ENCODE measurements at regions not wholly inside any gene's neighbourhood (a gene's known extent, or its start where the extent isn't known, plus 50 kb on each side); places are given as distances from the start of the nearest gene placed in this dataset.

DNA sequence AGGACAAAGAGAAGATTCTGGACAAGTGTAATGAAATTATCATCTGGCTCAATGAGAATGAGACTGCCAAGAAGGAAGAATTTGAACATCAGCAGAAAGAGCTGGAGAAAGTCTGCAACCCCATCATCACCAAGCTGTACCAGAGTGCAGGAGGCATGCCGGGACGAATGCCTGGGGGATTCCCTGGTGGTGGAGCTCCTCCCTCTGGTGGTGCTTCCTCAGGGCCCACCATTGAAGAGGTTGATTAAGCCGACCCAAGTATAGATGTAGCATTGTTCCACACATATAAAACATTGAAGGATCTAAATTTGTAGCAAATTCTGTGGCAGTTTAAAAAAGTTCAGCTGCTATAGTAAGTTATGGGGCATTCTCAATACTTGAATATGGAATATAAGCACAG, 174.3 kb upstream of the CCND2 start:
- no peak for DNase-seq (ENCODE audit: low read depth)
- TF ChIP-seq, protein P1, sequence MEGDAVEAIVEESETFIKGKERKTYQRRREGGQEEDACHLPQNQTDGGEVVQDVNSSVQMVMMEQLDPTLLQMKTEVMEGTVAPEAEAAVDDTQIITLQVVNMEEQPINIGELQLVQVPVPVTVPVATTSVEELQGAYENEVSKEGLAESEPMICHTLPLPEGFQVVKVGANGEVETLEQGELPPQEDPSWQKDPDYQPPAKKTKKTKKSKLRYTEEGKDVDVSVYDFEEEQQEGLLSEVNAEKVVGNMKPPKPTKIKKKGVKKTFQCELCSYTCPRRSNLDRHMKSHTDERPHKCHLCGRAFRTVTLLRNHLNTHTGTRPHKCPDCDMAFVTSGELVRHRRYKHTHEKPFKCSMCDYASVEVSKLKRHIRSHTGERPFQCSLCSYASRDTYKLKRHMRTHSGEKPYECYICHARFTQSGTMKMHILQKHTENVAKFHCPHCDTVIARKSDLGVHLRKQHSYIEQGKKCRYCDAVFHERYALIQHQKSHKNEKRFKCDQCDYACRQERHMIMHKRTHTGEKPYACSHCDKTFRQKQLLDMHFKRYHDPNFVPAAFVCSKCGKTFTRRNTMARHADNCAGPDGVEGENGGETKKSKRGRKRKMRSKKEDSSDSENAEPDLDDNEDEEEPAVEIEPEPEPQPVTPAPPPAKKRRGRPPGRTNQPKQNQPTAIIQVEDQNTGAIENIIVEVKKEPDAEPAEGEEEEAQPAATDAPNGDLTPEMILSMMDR (IDR thresholded peaks at IDR 0.05; ENCODE audit: insufficient read depth, low read length) = no peak
- H3K4me3 ChIP-seq (ENCODE audit: low read depth, low read length) = no peak overlapping the region

DNA sequence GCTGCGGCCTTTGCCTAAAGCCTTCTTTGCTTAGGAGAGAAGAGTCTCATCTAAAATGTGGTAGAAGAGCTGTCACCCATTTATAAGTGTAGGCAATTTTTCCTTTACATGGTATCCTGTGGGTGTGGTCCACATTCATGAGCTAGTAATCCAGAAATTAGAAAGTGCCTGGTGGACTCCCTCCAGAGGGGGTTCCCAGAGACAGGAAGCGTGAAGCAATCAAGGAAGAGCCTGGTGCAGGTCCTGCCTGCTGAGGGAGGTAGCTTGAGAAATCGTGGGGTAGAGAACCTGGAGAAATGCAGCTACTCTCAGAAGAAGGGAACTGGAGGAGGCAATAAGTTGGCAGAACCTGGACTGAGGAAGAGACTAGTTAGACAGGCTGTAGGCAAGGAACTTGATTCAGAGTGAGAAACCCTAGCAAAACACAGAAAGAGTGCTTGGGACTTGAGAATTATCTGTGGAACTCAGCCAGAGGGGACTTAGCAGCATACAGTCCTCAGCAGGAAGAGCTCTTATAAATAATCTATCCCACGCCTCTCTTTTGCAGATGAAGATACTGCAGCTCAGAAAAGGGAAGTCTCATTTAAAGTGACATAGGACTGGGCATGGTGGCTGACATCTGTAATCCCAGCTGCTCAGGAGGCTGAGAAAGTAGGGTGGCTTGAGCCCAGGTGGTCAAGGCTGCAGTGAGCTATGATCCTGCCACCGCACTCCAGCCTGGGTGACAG, 182.4 kb upstream of the CCND2 start:
- DNase-seq (ENCODE audit: low read depth) = no peak
- TF ChIP-seq, protein P1 (IDR thresholded peaks at IDR 0.05; ENCODE audit: insufficient read depth, low read length) = no peak
- H3K4me3 ChIP-seq (ENCODE audit: low read depth, low read length) = no peak overlapping the region

DNA sequence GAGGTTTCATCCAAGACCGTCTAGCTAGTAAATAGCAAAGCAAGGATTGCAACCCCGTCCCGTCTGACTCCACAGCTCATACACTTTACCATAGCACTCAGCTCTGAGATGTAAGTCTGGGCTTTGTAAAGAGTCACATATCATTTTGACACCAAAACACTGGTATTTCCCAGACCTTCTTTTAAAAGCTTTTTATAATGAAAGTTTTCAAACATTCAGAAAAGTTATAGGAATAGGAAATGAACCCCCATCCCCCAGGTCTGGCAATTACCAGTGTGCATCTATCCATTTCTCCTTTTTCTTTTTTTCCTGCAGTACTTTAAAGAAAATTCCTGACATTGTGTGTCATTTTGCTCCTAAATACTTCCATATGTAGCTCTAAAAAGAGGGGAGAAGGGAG, 183.6 kb upstream of the CCND2 start:
- H3K4me3 ChIP-seq (ENCODE audit: low read depth, low read length) = no peak overlapping the region
- DNase-seq (ENCODE audit: low read depth) = no peak
- TF ChIP-seq, protein P1 (IDR thresholded peaks at IDR 0.05; ENCODE audit: insufficient read depth, low read length) = no peak

DNA sequence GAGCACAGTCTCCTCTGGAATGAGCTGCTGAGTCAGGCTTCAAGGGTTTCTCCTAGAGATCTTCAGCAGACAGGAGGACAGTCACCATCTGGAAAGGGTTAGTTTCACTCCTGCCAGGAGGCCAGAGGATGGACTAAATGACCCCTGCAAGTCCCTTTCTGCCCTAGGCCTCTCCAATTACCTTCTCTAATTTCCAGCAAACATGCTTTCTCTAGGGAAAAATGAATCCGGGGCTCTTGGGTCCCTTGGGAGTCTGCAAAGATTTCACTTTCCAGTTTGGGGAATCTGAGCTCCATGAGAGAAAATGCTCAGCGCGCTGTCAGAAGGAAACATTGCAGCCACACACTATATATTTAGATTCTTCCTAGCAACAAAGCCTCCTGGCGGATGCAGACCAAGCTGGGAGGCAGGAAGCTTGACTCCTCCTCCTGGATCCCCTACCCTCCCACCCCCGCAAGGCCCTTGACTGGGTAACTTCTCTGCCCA, 184.4 kb upstream of the CCND2 start:
- H3K4me3 ChIP-seq (ENCODE audit: low read depth, low read length) = no peak overlapping the region
- TF ChIP-seq, protein P1 (IDR thresholded peaks at IDR 0.05; ENCODE audit: insufficient read depth, low read length) = no peak
- DNase-seq (ENCODE audit: low read depth) = no peak

DNA sequence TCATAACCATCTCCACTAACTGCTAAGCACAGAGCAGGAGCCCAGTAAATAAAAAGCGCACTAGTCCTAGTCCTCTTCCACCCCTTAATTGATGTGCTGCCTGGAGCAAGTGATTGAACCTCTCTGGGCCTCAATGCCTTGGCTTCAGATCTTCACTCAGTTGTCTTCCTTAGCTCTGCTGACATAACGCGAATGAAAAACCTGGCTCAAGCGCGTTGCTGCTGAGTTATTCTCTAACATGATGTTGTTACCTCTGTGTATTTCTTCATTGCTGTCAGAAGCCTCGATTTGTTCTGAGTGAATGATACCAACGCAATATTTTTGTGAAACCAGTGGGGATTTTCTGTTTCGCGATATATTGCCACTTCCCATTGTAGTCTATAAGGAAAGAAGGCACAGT, 185.1 kb upstream of the CCND2 start:
- no peak for DNase-seq (ENCODE audit: low read depth)
- no peak overlapping the region for H3K4me3 ChIP-seq (ENCODE audit: low read depth, low read length)
- TF ChIP-seq, protein P1 (IDR thresholded peaks at IDR 0.05; ENCODE audit: insufficient read depth, low read length) = no peak

DNA sequence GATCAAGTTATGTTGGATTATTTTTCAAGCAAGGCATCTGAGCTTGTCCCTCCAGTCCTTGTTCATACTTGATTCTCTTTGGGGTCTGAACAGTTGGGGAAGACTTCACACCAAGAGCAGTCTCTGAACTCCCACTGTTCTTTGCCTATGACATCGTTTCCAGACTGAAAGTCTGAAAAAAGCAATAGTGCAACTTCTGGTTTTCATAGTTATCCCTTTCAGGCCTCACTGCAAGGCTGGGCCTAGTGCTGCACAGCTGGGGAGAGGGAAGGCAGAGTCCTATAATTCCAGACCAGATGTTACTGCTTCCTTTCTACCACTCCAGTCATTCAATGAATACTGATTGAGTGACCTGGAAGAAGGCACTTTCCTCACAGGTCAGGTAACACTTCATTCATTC, 187.1 kb upstream of the CCND2 start:
- DNase-seq (ENCODE audit: low read depth) = no peak
- TF ChIP-seq, protein P1 (IDR thresholded peaks at IDR 0.05; ENCODE audit: insufficient read depth, low read length) = no peak
- H3K4me3 ChIP-seq (ENCODE audit: low read depth, low read length) = no peak overlapping the region

DNA sequence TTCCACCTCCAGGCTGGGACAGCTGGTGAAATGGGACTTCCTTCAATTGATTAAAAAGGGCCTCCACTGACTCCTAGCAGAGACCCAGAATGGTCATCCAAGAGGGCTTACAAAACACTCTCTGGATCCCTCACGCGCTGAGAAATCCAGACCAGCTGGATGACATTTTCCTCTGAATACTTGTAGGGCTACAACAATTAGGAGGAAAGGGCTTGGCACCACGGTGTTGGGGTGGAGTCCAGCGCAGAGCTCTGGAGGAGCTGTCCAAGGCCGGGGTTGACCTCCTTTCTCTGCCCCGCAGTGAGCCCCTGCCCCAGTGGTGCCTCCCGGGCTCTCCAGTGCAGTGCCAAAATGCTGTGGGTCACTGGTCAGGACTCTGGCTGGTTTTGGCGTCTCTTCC, 189.0 kb upstream of the CCND2 start:
- TF ChIP-seq, protein P1 (IDR thresholded peaks at IDR 0.05; ENCODE audit: insufficient read depth, low read length) = no peak
- no peak overlapping the region for H3K4me3 ChIP-seq (ENCODE audit: low read depth, low read length)
- no peak for DNase-seq (ENCODE audit: low read depth)

All from fibroblast of the aortic adventitia (primary cell).